ENCODE measurements at regions not wholly inside any gene's neighbourhood (a gene's known extent, or its start where the extent isn't known, plus 50 kb on each side); places are given as distances from the start of the nearest gene placed in this dataset.

GRCh38 chrY:19098349-19098748 is 324.8 kb upstream of the HSFY2 start:
- no peaks in the 10 kb centered on the region for H3K27me3 ChIP-seq (ENCODE audit: insufficient read depth, low read length)
- ATAC-seq = no peak
- H3K4me3 ChIP-seq (replicated peaks in 1 of 2; ENCODE audit: low read depth in 1 of 2, low read length in 2 of 2) = no peak overlapping the region
- ChIA-PET CTCF (no interaction called here), RAD21 (ENCODE audit: low non-redundant PET in 1 of 2, low total read pairs in 2 of 2, uncharacterized antibody in 2 of 2, unreplicated experiment in 2 of 2) (no interaction called here), POLR2A (no interaction called here)
- no TSS peak for BruUV-seq (replicated peaks)
- H3K4me2 ChIP-seq (ENCODE audit: low read length) = no peak overlapping the region
- H3K79me2 ChIP-seq (ENCODE audit: insufficient read depth, low read length) = no peaks in the 10 kb centered on the region
- no peaks in the 10 kb centered on the region for H3K9me2 ChIP-seq (ENCODE audit: insufficient read depth)
- H2AFZ ChIP-seq (ENCODE audit: low read depth, low read length, poor library complexity, severe bottlenecking) = no peak overlapping the region
- intact Hi-C loops (cut with micrococcal nuclease) = no loop called here
- TF ChIP-seq SRF (IDR thresholded peaks at IDR 0.05; ENCODE audit: low read depth) (no peak), REST (IDR thresholded peaks at IDR 0.05; ENCODE audit: low read depth) (no peak), POLR2AphosphoS5 (IDR thresholded peaks at IDR 0.05; ENCODE audit: low read depth, low read length) (no peak), FOSL1 (IDR thresholded peaks at IDR 0.05; ENCODE audit: low read depth) (no peak), ZNF274 (IDR thresholded peaks at IDR 0.05; ENCODE audit: low read depth, low read length) (no peak), ZBTB33 (IDR thresholded peaks at IDR 0.05; ENCODE audit: extremely low read depth, insufficient replicate concordance, low read length) (no peak), EZH2phosphoT487 (IDR thresholded peaks at IDR 0.05; ENCODE audit: borderline replicate concordance) (no peak), SP1 (IDR thresholded peaks at IDR 0.05; ENCODE audit: low read depth) (no peak), CTCF (IDR thresholded peaks at IDR 0.05 in 2 of 3, conservative IDR thresholded peaks at IDR 0.05 in 1 of 3; ENCODE audit: borderline replicate concordance in 1 of 3, insufficient read depth in 1 of 3, low read depth in 2 of 3, low read length in 2 of 3) (no peak), RAD21 (IDR thresholded peaks at IDR 0.05; ENCODE audit: low read depth) (no peak), POLR2A (IDR thresholded peaks at IDR 0.05; ENCODE audit: borderline replicate concordance, extremely low read depth, insufficient read depth, insufficient read length) (no peak), SIN3A (IDR thresholded peaks at IDR 0.05; ENCODE audit: low read depth) (no peak), TCF7L2 (IDR thresholded peaks at IDR 0.05; ENCODE audit: borderline replicate concordance, extremely low read depth, insufficient read depth, insufficient read length) (no peak), CEBPB (IDR thresholded peaks at IDR 0.05; ENCODE audit: low read depth) (no peak), EZH2 (IDR thresholded peaks at IDR 0.05) (no peak), YY1 (IDR thresholded peaks at IDR 0.05; ENCODE audit: extremely low read depth, insufficient replicate concordance, low read depth, low read length) (no peak), ATF3 (IDR thresholded peaks at IDR 0.05) (no peak), EGR1 (IDR thresholded peaks at IDR 0.05; ENCODE audit: low read depth) (no peak), ZFX (IDR thresholded peaks at IDR 0.05) (no peak), JUND (IDR thresholded peaks at IDR 0.05) (no peak)
- H3K4me1 ChIP-seq (ENCODE audit: control insufficient read depth in 1 of 2, insufficient read depth in 2 of 2, low read length in 2 of 2) = no peaks in the 10 kb centered on the region
- no peak overlapping the region for H3K9ac ChIP-seq (ENCODE audit: low read length)
- no peak overlapping the region for H3K27ac ChIP-seq (ENCODE audit: low read depth, low read length)
- H4K20me1 ChIP-seq (ENCODE audit: insufficient read depth) = no peaks in the 10 kb centered on the region
- H3K9me3 ChIP-seq (ENCODE audit: control insufficient read depth in 1 of 2, insufficient read depth in 1 of 2, low read depth in 1 of 2, low read length in 2 of 2) = no peaks in the 10 kb centered on the region
- no peak for DNase-seq (ENCODE audit: low read depth, low spot score)
- no peaks in the 10 kb centered on the region for H3K36me3 ChIP-seq (ENCODE audit: control insufficient read depth in 1 of 2, insufficient read depth in 2 of 2, low read length in 2 of 2)
